ENCODE measurements at regions not wholly inside any gene's neighbourhood (a gene's known extent, or its start where the extent isn't known, plus 50 kb on each side); places are given as distances from the start of the nearest gene placed in this dataset.
A peak's percentile ranks its signal among the peaks of the same experiment; 100 is the strongest.

- no peak for TF ChIP-seq ZXDC (CRISPR knock-in tag; IDR thresholded peaks at IDR 0.05)
- no peak; the same call in 1 of the 2 replicates for TF ChIP-seq MTA1 (CRISPR knock-in tag; IDR thresholded peaks at IDR 0.05; ENCODE audit: borderline replicate concordance)
- no peak for TF ChIP-seq IRX3 (CRISPR knock-in tag; IDR thresholded peaks at IDR 0.05; ENCODE audit: borderline replicate concordance, low read depth)
- TF ChIP-seq PBX2 (CRISPR knock-in tag; IDR thresholded peaks at IDR 0.05) = peak; percentile 42; the same call in 1 of the 2 replicates
- TF ChIP-seq SP5 (CRISPR knock-in tag; IDR thresholded peaks at IDR 0.05; ENCODE audit: borderline replicate concordance, low read depth) = peak; percentile 25; the same call in 1 of the 2 replicates
- TF ChIP-seq ZNF746 (CRISPR knock-in tag; IDR thresholded peaks at IDR 0.05) = peak; percentile 86; the same call in 1 of the 2 replicates
- peak; percentile 97 for TF ChIP-seq TCF7 (IDR thresholded peaks at IDR 0.05; ENCODE audit: low read depth)
- TF ChIP-seq SNAPC4 (CRISPR knock-in tag; IDR thresholded peaks at IDR 0.05) = no peak
- TF ChIP-seq ZNF296 (CRISPR knock-in tag; conservative IDR thresholded peaks at IDR 0.05) = no peak
- 0 out of 2 replicates have a peak, but pooled peaks have one; percentile 68 for TF ChIP-seq GTF3A (CRISPR knock-in tag; conservative IDR thresholded peaks at IDR 0.05)
- no peak for TF ChIP-seq ZBTB4 (CRISPR knock-in tag; IDR thresholded peaks at IDR 0.05; ENCODE audit: borderline replicate concordance)
- TF ChIP-seq BORCS8-MEF2B (CRISPR knock-in tag; IDR thresholded peaks at IDR 0.05) = no peak
- TF ChIP-seq ZNF331 (CRISPR knock-in tag; IDR thresholded peaks at IDR 0.05) = peak; percentile 78
- peak; percentile 84 for TF ChIP-seq ZMYM4 (CRISPR knock-in tag; IDR thresholded peaks at IDR 0.05)
- no peak for TF ChIP-seq MXD3 (CRISPR knock-in tag; IDR thresholded peaks at IDR 0.05)
- peak; percentile 88 for TF ChIP-seq CEBPG (CRISPR knock-in tag; IDR thresholded peaks at IDR 0.05)
- TF ChIP-seq SAP130 (CRISPR knock-in tag; IDR thresholded peaks at IDR 0.05; ENCODE audit: low read depth) = peak; percentile 76
Measured at GRCh38 chr2:215617060-215617824, 181.4 kb upstream of the FN1 start (continued).

Measured in HepG2 (cell line).